HPDE6-E6E7 (cell line): ENCODE measurements at regions not wholly inside any gene's neighbourhood (a gene's known extent, or its start where the extent isn't known, plus 50 kb on each side); places are given as distances from the start of the nearest gene placed in this dataset.
A peak's percentile ranks its signal among the peaks of the same experiment; 100 is the strongest.
"Not testable (repeated sequence)": the region's sequence is repeated elsewhere in the genome, so short reads cannot be mapped to it uniquely, and the experiment has no call there.

Experiments used
- DNase-seq: peaks from one replicate; pipeline ENCODE4 v3.0.0; 2011; ENCODE audit warnings: missing footprints; ENCODE audit errors: extremely low spot score

- no peak for DNase-seq
Measured at GRCh38 chr7:12827920-12828319, 140.5 kb downstream of the ARL4A start.

GRCh38 chr7:12831024-12831423 is 143.6 kb downstream of the ARL4A start:
- DNase-seq, result no peak

- DNase-seq, result no peak
Measured at GRCh38 chr7:12833829-12834228, 146.4 kb downstream of the ARL4A start.

DNA sequence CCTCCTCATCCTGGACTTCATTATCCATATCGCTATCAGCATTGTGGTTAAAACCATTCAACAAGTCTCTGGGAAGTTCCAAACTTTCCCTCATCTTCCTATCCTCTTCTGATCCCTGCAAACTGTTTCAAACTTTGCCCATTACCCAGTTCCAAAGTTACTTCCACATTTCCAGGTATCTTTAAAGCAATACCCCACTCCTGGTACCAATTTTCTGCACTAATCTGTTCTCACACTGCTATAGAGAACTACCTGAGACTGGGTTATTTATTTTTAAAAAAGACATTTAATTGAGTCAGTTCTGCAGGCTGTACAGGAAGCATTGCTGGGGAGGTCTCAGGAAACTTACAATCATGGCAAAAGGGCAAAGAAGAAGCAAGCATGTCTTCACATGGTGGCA is 147.3 kb downstream of the ARL4A start:
- DNase-seq, result no peak

DNA sequence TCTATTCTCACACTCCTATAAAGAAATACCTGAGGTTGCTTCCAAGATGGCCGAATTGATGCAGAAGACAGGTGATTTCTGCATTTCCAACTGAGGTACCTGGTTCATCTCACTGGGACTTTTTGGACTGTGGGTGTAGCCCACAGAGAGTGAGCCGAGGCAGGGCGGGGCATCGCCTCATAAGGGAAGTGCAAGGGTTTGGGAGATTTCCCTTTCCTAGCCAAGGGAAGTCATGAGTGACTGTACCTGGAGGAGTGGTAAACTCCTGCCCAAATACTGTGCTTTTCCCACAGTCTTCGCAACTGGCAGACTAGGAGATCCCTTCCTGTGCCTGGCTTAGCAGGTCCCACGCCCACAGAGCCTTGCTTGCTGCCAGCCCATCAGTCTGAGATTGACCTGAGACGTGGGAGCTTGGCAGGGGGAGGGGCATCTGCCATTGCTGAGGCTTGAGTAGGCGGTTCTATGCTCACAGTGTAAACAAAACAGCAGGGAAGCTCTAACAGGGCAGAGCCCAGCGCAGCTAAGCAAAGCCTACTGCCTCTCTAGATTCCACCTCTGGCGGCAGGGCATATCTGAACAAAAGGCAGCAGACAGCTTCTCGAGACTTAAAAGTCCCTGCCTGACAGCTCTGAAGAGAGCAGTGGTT is 152.2 kb downstream of the ARL4A start:
- no peak for DNase-seq

DNA sequence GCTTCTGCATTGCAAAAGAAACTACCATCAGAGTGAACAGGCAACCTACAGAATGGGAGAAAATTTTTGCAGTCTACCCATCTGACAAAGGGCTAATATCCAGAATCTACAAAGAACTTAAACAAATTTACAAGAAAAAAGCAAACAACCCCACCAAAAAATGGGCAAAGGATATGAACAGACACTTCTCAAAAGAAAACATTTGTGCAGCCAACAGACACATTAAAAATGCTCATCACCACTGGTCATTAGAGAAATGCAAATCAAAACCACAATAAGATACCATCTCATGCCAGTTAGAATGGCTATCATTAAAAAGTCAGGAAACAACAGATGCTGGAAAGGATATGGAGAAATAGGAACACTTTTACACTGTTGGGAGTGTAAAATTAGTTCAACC is 157.3 kb downstream of the ARL4A start:
- not testable (repeated sequence) for DNase-seq

DNA sequence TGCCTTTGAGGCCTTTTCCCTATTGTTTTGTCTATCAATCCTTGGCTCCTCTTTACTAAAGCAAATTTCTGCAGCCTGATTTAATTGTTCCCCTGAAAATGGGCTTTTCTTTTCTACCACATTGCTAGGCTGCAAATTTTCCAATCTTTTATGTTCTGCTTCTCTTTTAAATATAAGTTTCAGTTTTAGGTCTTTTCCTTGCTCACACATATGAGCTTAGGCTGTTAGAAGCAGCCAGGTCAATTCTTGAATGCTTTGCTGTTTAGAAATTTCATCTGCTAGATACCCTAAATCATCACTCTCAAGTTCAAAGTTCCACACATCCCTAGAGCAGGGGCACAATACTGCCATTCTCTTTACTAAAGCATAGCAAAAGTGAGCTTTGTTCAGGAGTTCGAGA is 159.6 kb downstream of the ARL4A start:
- DNase-seq, result no peak

DNA sequence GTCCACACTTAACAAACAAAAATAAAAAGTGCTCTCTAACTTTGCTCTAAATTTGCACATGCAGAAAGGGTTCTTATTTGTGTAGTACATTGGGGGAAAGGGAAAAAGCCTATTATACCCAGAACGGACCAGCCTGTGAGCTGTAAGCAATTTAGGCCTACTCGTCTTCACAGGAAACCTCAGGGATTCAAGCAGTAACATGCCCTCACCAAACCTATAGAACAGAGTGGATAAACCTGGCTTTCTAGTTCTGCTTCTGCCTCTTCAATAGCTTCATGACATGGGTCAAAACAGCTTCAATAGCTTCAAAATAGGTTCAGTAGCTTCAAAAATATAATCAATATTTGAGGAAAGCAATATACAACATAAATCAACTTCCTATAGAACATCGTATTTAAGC is 163.7 kb downstream of the ARL4A start:
- DNase-seq, result peak; percentile 37

GRCh38 chr7:12851841-12852240 is 164.4 kb downstream of the ARL4A start:
- no peak for DNase-seq

- no peak for DNase-seq
Measured at GRCh38 chr7:12855036-12855435, 167.6 kb downstream of the ARL4A start.

GRCh38 chr7:12859761-12860160 is 172.3 kb downstream of the ARL4A start:
- no peak for DNase-seq

- no peak for DNase-seq
Measured at GRCh38 chr7:12861070-12861469, 173.6 kb downstream of the ARL4A start.

- DNase-seq, result no peak
Measured at GRCh38 chr7:12862146-12862545, 174.7 kb downstream of the ARL4A start.

DNA sequence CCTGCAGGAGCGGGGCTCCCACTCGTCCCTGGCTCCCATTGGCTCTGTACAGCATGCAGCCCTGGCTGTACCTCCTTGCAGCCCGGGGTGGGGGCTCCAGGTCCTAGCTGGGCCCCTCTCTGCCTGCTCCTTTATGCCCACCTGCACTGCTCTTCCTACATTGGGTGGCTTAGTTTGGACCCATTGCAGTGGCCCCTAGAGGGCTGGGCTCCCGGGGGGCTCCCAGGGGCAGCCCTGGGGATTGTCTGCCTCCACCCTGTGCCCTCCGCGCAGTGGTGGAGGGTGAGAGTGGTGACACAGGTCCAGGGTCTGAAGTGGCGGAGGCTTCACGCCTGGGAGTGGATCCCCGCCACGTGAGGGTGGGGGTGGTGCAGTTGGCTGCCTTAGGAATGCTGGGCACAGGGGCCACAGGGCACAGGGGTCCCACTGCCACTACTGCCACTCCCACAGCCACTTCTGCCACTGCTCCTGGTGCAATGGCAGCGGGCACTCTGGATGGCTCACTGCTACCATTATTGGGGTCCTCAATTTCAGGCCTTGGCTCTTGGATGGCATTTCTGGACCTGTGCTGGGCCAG is 177.1 kb downstream of the ARL4A start:
- no peak for DNase-seq

DNA sequence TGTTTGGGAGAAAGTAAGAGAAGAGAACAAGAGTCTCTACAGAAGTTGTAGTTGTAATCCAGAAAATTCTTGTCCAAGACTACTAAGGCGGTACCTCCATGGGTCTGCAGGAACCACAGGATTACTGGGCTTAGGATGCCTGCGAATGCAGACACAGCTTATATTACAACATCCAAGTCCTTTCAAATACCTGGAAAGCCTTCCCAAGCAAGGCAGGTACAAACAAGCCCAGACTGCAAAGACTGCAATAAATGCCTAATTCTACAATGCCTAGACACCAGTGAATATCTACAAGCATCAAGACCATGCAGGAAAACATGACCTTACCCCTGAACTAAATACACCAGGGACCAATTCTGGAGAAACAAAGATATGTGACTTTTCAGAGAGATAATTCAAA is 178.2 kb downstream of the ARL4A start:
- no peak for DNase-seq

DNA sequence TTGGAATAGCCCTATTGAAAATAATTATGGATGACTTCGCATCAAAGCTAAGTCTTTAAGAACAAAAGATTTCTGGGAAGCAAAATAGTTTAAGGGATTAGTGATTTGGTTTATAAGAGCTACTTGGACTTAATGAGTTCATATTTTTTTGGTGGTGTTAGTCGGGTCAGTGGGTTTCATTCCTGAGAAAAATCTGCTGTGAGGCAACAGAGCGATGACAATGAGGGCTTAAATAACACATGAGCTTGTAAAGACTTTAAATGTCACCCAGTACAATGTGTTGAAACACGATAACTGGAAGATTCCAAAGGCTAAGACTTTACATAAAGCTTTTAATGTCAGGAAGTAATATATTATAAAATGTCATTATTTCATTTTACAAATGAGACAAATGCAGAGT is 178.8 kb downstream of the ARL4A start:
- DNase-seq, result no peak

GRCh38 chr7:12868027-12868426 is 180.6 kb downstream of the ARL4A start:
- DNase-seq, result no peak

- DNase-seq, result no peak
Measured at GRCh38 chr7:12870219-12870618, 182.8 kb downstream of the ARL4A start.

- no peak for DNase-seq
Measured at GRCh38 chr7:12872487-12872886, 185.1 kb downstream of the ARL4A start.

- DNase-seq, result no peak
Measured at GRCh38 chr7:12873571-12873970, 186.1 kb downstream of the ARL4A start.

- DNase-seq, result no peak
Measured at GRCh38 chr7:12879139-12879538, 191.7 kb downstream of the ARL4A start.

GRCh38 chr7:12881712-12882111 is 194.3 kb downstream of the ARL4A start:
- DNase-seq, result no peak

- DNase-seq, result no peak
Measured at GRCh38 chr7:12882710-12883109, 195.3 kb downstream of the ARL4A start.

- no peak for DNase-seq
Measured at GRCh38 chr7:12884033-12884432, 196.6 kb downstream of the ARL4A start.
